IMR-90 (cell line): ENCODE measurements at regions not wholly inside any gene's neighbourhood (a gene's known extent, or its start where the extent isn't known, plus 50 kb on each side); places are given as distances from the start of the nearest gene placed in this dataset.

Source experiments
- ATAC-seq: fragments of 200-7000 bp; cut with Tn5 transposase; 2 replicates; pipeline ENCODE4 v1.9.1; 2020; ENCODE audit warnings: low read depth, mild to moderate bottlenecking, moderate library complexity
- BruUV-seq: library from RNA; stranded (reverse); fragments of 400-500 nt; replicated peaks from 2 replicates; lab custom pipeline; 2021; lab: Mats Ljungman, UMichigan
- CTCF ChIA-PET: fragments of 300-600 bp; formaldehyde crosslinking; extraction: SDS; loops from one replicate; lab custom pipeline; 2021; ENCODE audit warnings: antibody characterized with exemption; lab: Yijun Ruan, JAX
- POLR2A ChIA-PET: fragments of 300-600 bp; sonication (Branson Sonifier 250); formaldehyde crosslinking; loops from one replicate; lab custom pipeline; 2022; ENCODE audit warnings: antibody characterized with exemption; ENCODE audit not compliant: unreplicated experiment; lab: Charles Lee
- DNase-seq: peaks from one replicate; pipeline ENCODE4 v3.0.0; 2013
- H2AFZ ChIP-seq: replicated peaks from 2 replicates; pipeline ENCODE3; 2013; ENCODE audit warnings: low read length, mild to moderate bottlenecking; ENCODE audit not compliant: poor library complexity
- H2AK5ac ChIP-seq: 2 replicates; pipeline ENCODE4 v1.6.1; 2013; ENCODE audit warnings: low read depth, low read length, inconsistent platforms
- H2AK9ac ChIP-seq: replicated peaks from 2 replicates; pipeline ENCODE3; 2013; ENCODE audit warnings: mild to moderate bottlenecking, low read depth, low read length, moderate library complexity; ENCODE audit not compliant: poor library complexity
- H2BK120ac ChIP-seq: 2 replicates; pipeline ENCODE4 v1.6.1; 2013; ENCODE audit warnings: low read depth, low read length, inconsistent platforms
- H2BK15ac ChIP-seq: 3 replicates; pipeline ENCODE4 v1.6.1; 2013; ENCODE audit warnings: low read depth, low read length, inconsistent platforms
- H2BK20ac ChIP-seq: 2 replicates; pipeline ENCODE4 v1.6.1; 2013; ENCODE audit warnings: low read depth, mild to moderate bottlenecking, inconsistent platforms, low read length, moderate library complexity
- H2BK5ac ChIP-seq: 2 replicates; pipeline ENCODE4 v1.6.1; 2013; ENCODE audit warnings: mild to moderate bottlenecking, low read depth, low read length, inconsistent platforms; ENCODE audit not compliant: poor library complexity, severe bottlenecking
- H3K14ac ChIP-seq: replicated peaks from 2 replicates; pipeline ENCODE4 v1.6.1; 2013; ENCODE audit warnings: low read depth, low read length, inconsistent platforms
- H3K18ac ChIP-seq: 2 replicates; pipeline ENCODE4 v1.6.1; 2013; ENCODE audit warnings: low read depth, low read length, control low read depth
- H3K23ac ChIP-seq: 2 replicates; pipeline ENCODE4 v1.6.1; 2013; ENCODE audit warnings: low read depth, low read length, inconsistent platforms
- H3K27ac ChIP-seq: 2 replicates; pipeline ENCODE4 v1.5.1; 2013; ENCODE audit warnings: mild to moderate bottlenecking, control low read depth, low read length; ENCODE audit not compliant: insufficient read depth
- H3K27me3 ChIP-seq: 2 replicates; pipeline ENCODE4 v1.6.1; 2013; ENCODE audit warnings: low read length; ENCODE audit not compliant: control insufficient read depth, insufficient read depth
- H3K36me3 ChIP-seq: 2 replicates; pipeline ENCODE4 v1.6.1; 2013; ENCODE audit warnings: low read length, mixed read lengths; ENCODE audit not compliant: control insufficient read depth, insufficient read depth
- H3K4ac ChIP-seq: 2 replicates; pipeline ENCODE4 v1.6.1; 2013; ENCODE audit warnings: low read depth, low read length, inconsistent platforms
- H3K4me1 ChIP-seq: 2 replicates; pipeline ENCODE4 v1.6.1; 2013; ENCODE audit warnings: low read length, mixed read lengths; ENCODE audit not compliant: control insufficient read depth, insufficient read depth
- H3K4me2 ChIP-seq: 2 replicates; pipeline ENCODE4 v1.6.1; 2013; ENCODE audit warnings: low read depth, mild to moderate bottlenecking, control low read depth, low read length, moderate library complexity
- H3K4me3 ChIP-seq: 2 replicates; pipeline ENCODE4 v1.5.1; 2013; ENCODE audit warnings: low read depth, mild to moderate bottlenecking, control low read depth, low read length, moderate library complexity; ENCODE audit not compliant: insufficient read depth
- H3K56ac ChIP-seq: 2 replicates; pipeline ENCODE4 v1.6.1; 2013; ENCODE audit warnings: low read length, inconsistent platforms; ENCODE audit not compliant: insufficient read depth; ENCODE audit errors: extremely low read depth
- H3K79me1 ChIP-seq, 2 experiments: 2 replicates each; pipeline ENCODE4 v1.6.1; 2013; ENCODE audit warnings: low read length in 2 of 2, inconsistent platforms in 1 of 2, low read depth in 1 of 2
- H3K9ac ChIP-seq: 2 replicates; pipeline ENCODE4 v1.6.1; 2013; ENCODE audit warnings: low read depth, low read length, control low read depth
- H3K9me1 ChIP-seq: 2 replicates; pipeline ENCODE4 v1.6.1; 2013; ENCODE audit warnings: low read length, inconsistent platforms; ENCODE audit not compliant: insufficient read depth
- H3K9me3 ChIP-seq: 2 replicates; pipeline ENCODE4 v1.6.1; 2013; ENCODE audit warnings: low read length; ENCODE audit not compliant: control insufficient read depth, insufficient read depth
- H4K20me1 ChIP-seq: 2 replicates; pipeline ENCODE4 v1.6.1; 2013; ENCODE audit warnings: low read length, inconsistent platforms; ENCODE audit not compliant: insufficient read depth
- H4K5ac ChIP-seq: 2 replicates; pipeline ENCODE4 v1.6.1; 2013; ENCODE audit warnings: mild to moderate bottlenecking, low read depth, low read length, control low read depth
- H4K8ac ChIP-seq, 2 experiments: 2 replicates each; pipeline ENCODE4 v1.6.1; 2013; ENCODE audit warnings: low read depth in 2 of 2, low read length in 2 of 2, control low read depth in 1 of 2, inconsistent platforms in 1 of 2
- H4K91ac ChIP-seq: 2 replicates; pipeline ENCODE4 v1.6.1; 2013; ENCODE audit warnings: low read depth, low read length, inconsistent platforms; ENCODE audit not compliant: insufficient read depth
- CHD1 ChIP-seq: IDR thresholded peaks from 2 replicates; pipeline ENCODE4 v1.6.1; 2012; ENCODE audit warnings: low read depth, low read length, improper control_type of control experiment
- MAZ ChIP-seq: IDR thresholded peaks from 2 replicates; pipeline ENCODE4 v1.6.1; 2012; ENCODE audit warnings: low read depth, mild to moderate bottlenecking, low read length, improper control_type of control experiment, moderate library complexity, borderline replicate concordance
- NFE2L2 ChIP-seq: fragments of 150-350 bp; IDR thresholded peaks from 2 replicates; pipeline ENCODE4 v1.6.1; 2016; ENCODE audit warnings: low read depth, mild to moderate bottlenecking, low read length
- RCOR1 ChIP-seq: IDR thresholded peaks from 2 replicates; pipeline ENCODE4 v1.6.1; 2012; ENCODE audit warnings: mild to moderate bottlenecking, low read length, improper control_type of control experiment; ENCODE audit not compliant: insufficient replicate concordance
- SMC3 ChIP-seq: fragments of 150-350 bp; IDR thresholded peaks from 2 replicates; pipeline ENCODE4 v1.6.1; 2016; ENCODE audit warnings: low read depth, mild to moderate bottlenecking, antibody characterized with exemption, low read length, moderate library complexity
- WGBS, 2 experiments: methylation state at CpG; one replicate each; pipeline versions ENCODE4 v1.1.5 to v1.1.7; 2013; ENCODE audit warnings: missing lambda C conversion rate in 2 of 2; ENCODE audit not compliant: insufficient read length in 1 of 2; ENCODE audit errors: extremely low coverage in 2 of 2; 5-methylcytosine and 5-hydroxymethylcytosine counted together
- dilution Hi-C: fragments of 300-500 bp; cut with HindIII; formaldehyde crosslinking; loops from one replicate; pipeline ENCODE4 v1.14.3; 2018; ENCODE audit warnings: low sequenced_read_pairs; ENCODE audit not compliant: unreplicated experiment
- in situ Hi-C: fragments of 300-500 bp; cut with MboI; formaldehyde crosslinking; loops from 3 replicates; pipeline ENCODE4 v1.14.3; 2019; ENCODE audit warnings: low sequenced_read_pairs, inconsistent platforms, mixed read lengths
- intact Hi-C: fragments of 100-400 bp; cut with micrococcal nuclease; formaldehyde crosslinking; loops from 2 replicates; pipeline ENCODE4 v1.10.0; 2022
- TF ChIP-seq, protein P1 (sequence below): fragments of 150-350 bp; IDR thresholded peaks from 2 replicates; pipeline ENCODE4 v1.6.1; 2016; ENCODE audit warnings: low read depth, mild to moderate bottlenecking, low read length, moderate library complexity, borderline replicate concordance

GRCh38 chr22:27127911-27128310 lies 470.5 kb downstream of the MIAT start:
- BruUV-seq, result no TSS peak
- Histone ChIP-seq H3K9ac (no peak overlapping the region), H4K20me1 (no peaks in the 10 kb centered on the region), H3K79me1 (no peaks in the 10 kb centered on the region), H3K18ac (no peak overlapping the region), H3K4me3 (no peak overlapping the region), H4K91ac (no peak overlapping the region), H3K4me1 (peaks cover 2% of the 10 kb centered on the region; the same call in 1 of the 2 replicates), H3K4ac (no peak overlapping the region), H2BK5ac (no peak overlapping the region), H3K9me3 (no peaks in the 10 kb centered on the region), H3K9me1 (no peaks in the 10 kb centered on the region), H3K14ac (no peak overlapping the region), H4K8ac (no peak overlapping the region), H3K36me3 (no peaks in the 10 kb centered on the region), H3K4me2 (no peak overlapping the region), H2AK9ac (no peak overlapping the region), H2AK5ac (no peak overlapping the region), H4K5ac (no peak overlapping the region), H3K27me3 (peaks cover 21% of the 10 kb centered on the region), H3K56ac (no peak overlapping the region), H3K23ac (no peak overlapping the region), H2BK15ac (no peak overlapping the region), H2BK20ac (no peak overlapping the region), H3K27ac (no peak overlapping the region), H2AFZ (no peak overlapping the region), H2BK120ac (no peak overlapping the region)
- CTCF ChIA-PET, result no interaction called here
- POLR2A ChIA-PET, result no interaction called here
- TF ChIP-seq, protein P1, sequence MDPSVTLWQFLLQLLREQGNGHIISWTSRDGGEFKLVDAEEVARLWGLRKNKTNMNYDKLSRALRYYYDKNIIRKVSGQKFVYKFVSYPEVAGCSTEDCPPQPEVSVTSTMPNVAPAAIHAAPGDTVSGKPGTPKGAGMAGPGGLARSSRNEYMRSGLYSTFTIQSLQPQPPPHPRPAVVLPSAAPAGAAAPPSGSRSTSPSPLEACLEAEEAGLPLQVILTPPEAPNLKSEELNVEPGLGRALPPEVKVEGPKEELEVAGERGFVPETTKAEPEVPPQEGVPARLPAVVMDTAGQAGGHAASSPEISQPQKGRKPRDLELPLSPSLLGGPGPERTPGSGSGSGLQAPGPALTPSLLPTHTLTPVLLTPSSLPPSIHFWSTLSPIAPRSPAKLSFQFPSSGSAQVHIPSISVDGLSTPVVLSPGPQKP, result no peak
- TF ChIP-seq RCOR1, result no peak
- no peak for TF ChIP-seq NFE2L2
- TF ChIP-seq MAZ, result no peak
- TF ChIP-seq SMC3, result no peak
- no peak for TF ChIP-seq CHD1
- no peak for DNase-seq
- no CpG with 5 or more reads among the region's 5 CpGs for WGBS, 2 experiments
- no peak for ATAC-seq
- intact Hi-C loops, result no loop called here
- in situ Hi-C loops, result no loop called here
- dilution Hi-C loops, result no loop called here
